HCT116 (cell line): ENCODE measurements at regions not wholly inside any gene's neighbourhood (a gene's known extent, or its start where the extent isn't known, plus 50 kb on each side); places are given as distances from the start of the nearest gene placed in this dataset.

Source experiments
- EZH2 ChIP-seq: fragments of 200-600 bp; sonication (generic); IDR thresholded peaks from 2 replicates; pipeline ENCODE4 v1.6.1; 2017; ENCODE audit warnings: antibody characterized with exemption, mixed run types
- JUND ChIP-seq: IDR thresholded peaks from 2 replicates; pipeline ENCODE4 v1.6.1; 2012
- MAX ChIP-seq: IDR thresholded peaks from 2 replicates; pipeline ENCODE4 v1.6.1; 2012
- POLR2A ChIP-seq: IDR thresholded peaks from 2 replicates; pipeline ENCODE4 v1.7.0; 2011; ENCODE audit warnings: borderline replicate concordance; ENCODE audit not compliant: insufficient read depth, insufficient read length; ENCODE audit errors: extremely low read depth
- REST ChIP-seq: IDR thresholded peaks from 2 replicates; pipeline ENCODE4 v1.6.1; 2012; ENCODE audit warnings: low read depth
- ZFX ChIP-seq: fragments of 450-650 bp; IDR thresholded peaks from 2 replicates; pipeline ENCODE4 v1.6.1; 2017
- ZNF274 ChIP-seq: fragments of 200-500 bp; sonication (Bioruptor generic); IDR thresholded peaks from 2 replicates; pipeline ENCODE4 v1.6.1; 2014; ENCODE audit warnings: mild to moderate bottlenecking, low read depth, low read length, inconsistent platforms
- TF ChIP-seq, protein P1 (sequence below), 3 experiments: fragments of 200-600 bp in 1 of 3; sonication (generic) in 1 of 3; IDR thresholded peaks in 2 of 3; conservative IDR thresholded peaks in 1 of 3; 2 replicates each; pipeline ENCODE4 v1.5.1; 2012 to 2017; ENCODE audit warnings: low read depth in 2 of 3, low read length in 2 of 3, antibody characterized with exemption in 1 of 3, borderline replicate concordance in 1 of 3, control low read depth in 1 of 3, mild to moderate bottlenecking in 1 of 3, mixed read lengths in 1 of 3, mixed run types in 1 of 3, moderate library complexity in 1 of 3; ENCODE audit not compliant: insufficient read depth in 1 of 3

GRCh38 chr7:118648002-118648401 is 423.5 kb downstream of the ANKRD7 start:
- no peak for TF ChIP-seq ZNF274
- TF ChIP-seq POLR2A, result no peak
- TF ChIP-seq MAX, result no peak
- TF ChIP-seq JUND, result no peak
- TF ChIP-seq, protein P1, sequence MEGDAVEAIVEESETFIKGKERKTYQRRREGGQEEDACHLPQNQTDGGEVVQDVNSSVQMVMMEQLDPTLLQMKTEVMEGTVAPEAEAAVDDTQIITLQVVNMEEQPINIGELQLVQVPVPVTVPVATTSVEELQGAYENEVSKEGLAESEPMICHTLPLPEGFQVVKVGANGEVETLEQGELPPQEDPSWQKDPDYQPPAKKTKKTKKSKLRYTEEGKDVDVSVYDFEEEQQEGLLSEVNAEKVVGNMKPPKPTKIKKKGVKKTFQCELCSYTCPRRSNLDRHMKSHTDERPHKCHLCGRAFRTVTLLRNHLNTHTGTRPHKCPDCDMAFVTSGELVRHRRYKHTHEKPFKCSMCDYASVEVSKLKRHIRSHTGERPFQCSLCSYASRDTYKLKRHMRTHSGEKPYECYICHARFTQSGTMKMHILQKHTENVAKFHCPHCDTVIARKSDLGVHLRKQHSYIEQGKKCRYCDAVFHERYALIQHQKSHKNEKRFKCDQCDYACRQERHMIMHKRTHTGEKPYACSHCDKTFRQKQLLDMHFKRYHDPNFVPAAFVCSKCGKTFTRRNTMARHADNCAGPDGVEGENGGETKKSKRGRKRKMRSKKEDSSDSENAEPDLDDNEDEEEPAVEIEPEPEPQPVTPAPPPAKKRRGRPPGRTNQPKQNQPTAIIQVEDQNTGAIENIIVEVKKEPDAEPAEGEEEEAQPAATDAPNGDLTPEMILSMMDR (IDR thresholded peaks at IDR 0.05 in 2 of 3, conservative IDR thresholded peaks at IDR 0.05 in 1 of 3; ENCODE audit: borderline replicate concordance in 1 of 3, insufficient read depth in 1 of 3, low read depth in 2 of 3, low read length in 2 of 3), result no peak
- no peak for TF ChIP-seq ZFX
- no peak for TF ChIP-seq EZH2
- no peak for TF ChIP-seq REST
